ENCODE measurements at regions not wholly inside any gene's neighbourhood (a gene's known extent, or its start where the extent isn't known, plus 50 kb on each side); places are given as distances from the start of the nearest gene placed in this dataset.

- TF ChIP-seq CTCF (IDR thresholded peaks at IDR 0.05) (no peak), POLR2AphosphoS5 (IDR thresholded peaks at IDR 0.05) (no peak), POLR2A (IDR thresholded peaks at IDR 0.05) (no peak)
Observed at GRCh38 chr3:160150525-160150924, 74.7 kb upstream of the C3orf80 start.

All from prostate gland (tissue), 2 donors.